Aorta (tissue), 5 donors: ENCODE measurements at regions not wholly inside any gene's neighbourhood (a gene's known extent, or its start where the extent isn't known, plus 50 kb on each side); places are given as distances from the start of the nearest gene placed in this dataset.

Experiments used
- ATAC-seq: fragments of 200-7000 bp; cut with Tn5 transposase; one replicate; pipeline ENCODE4 v1.9.1; 2022; ENCODE audit warnings: moderate library complexity; ENCODE audit not compliant: low FRiP score
- DNase-seq, 2 donors: peaks; one replicate each; pipeline ENCODE4 v3.0.0-alpha.2; 2020
- H3K27ac ChIP-seq, 2 donors: one replicate each; pipeline ENCODE4 v1.5.1; 2013; ENCODE audit warnings: low read length in 2 of 2, mild to moderate bottlenecking in 2 of 2, moderate library complexity in 2 of 2, control low read depth in 1 of 2, inconsistent platforms in 1 of 2, low read depth in 1 of 2
- H3K27me3 ChIP-seq, 2 donors: one replicate each; pipeline ENCODE4 v1.6.1; 2013; ENCODE audit warnings: control low read depth in 1 of 2, low read length in 1 of 2, mild to moderate bottlenecking in 1 of 2, moderate library complexity in 1 of 2; ENCODE audit not compliant: insufficient read depth in 2 of 2, control insufficient read depth in 1 of 2
- H3K36me3 ChIP-seq, 2 donors: one replicate each; pipeline ENCODE4 v1.6.1; 2013; ENCODE audit warnings: control low read depth in 1 of 2, low read length in 1 of 2, mild to moderate bottlenecking in 1 of 2; ENCODE audit not compliant: insufficient read depth in 2 of 2, control insufficient read depth in 1 of 2
- H3K4me1 ChIP-seq, 2 donors: one replicate each; pipeline ENCODE4 v1.6.1; 2013; ENCODE audit warnings: low read length in 2 of 2, control low read depth in 1 of 2, mild to moderate bottlenecking in 1 of 2, moderate library complexity in 1 of 2; ENCODE audit not compliant: insufficient read depth in 2 of 2, control insufficient read depth in 1 of 2
- H3K4me3 ChIP-seq, 2 donors: one replicate each; pipeline ENCODE4 v1.5.1; 2013; ENCODE audit warnings: low read length in 2 of 2, control low read depth in 1 of 2, mild to moderate bottlenecking in 1 of 2
- H3K9me3 ChIP-seq: one replicate; pipeline ENCODE4 v1.6.1; 2013; ENCODE audit warnings: mild to moderate bottlenecking, low read length; ENCODE audit not compliant: control insufficient read depth
- WGBS, 2 donors: extraction: QIAGEN DNeasy Blood & Tissue Kit; methylation state at CpG; one replicate each; pipeline ENCODE4 v1.1.7; 2013; 5-methylcytosine and 5-hydroxymethylcytosine counted together
- intact Hi-C, 2 donors: fragments of 100-400 bp; cut with DNase I; formaldehyde crosslinking; loops; one replicate each; pipeline versions ENCODE4 v1.14.2 to v1.15.0; 2022
- donor health status: healthy with polysubstance abuse.
- donor health status: Bipolar disorder and iron deficiency.
- donor health status: DM: no; HTN: no; CAD: no.
- donor health status: DM: no; HTN: no; CAD: no.
- donor health status: DM: yes; HTN: yes; CAD: no.

- ATAC-seq, result no peak
- intact Hi-C loops, result no loop called here
- H3K4me1 ChIP-seq, result no peaks in the 10 kb centered on the region
- WGBS, 2 donors, result 62 to 66% methylated on average over 4 of the region's 4 CpGs
- H3K36me3 ChIP-seq, result no peaks in the 10 kb centered on the region
- no peaks in the 10 kb centered on the region for H3K27me3 ChIP-seq
- no peak overlapping the region for H3K27ac ChIP-seq
- no peak for DNase-seq
- H3K4me3 ChIP-seq, result no peak overlapping the region
- H3K9me3 ChIP-seq, result no peaks in the 10 kb centered on the region
These were observed 176.0 kb downstream of the ESRRB start for GRCh38 chr14:76551906-76552305.

- ATAC-seq, result no peak
- Histone ChIP-seq H3K4me1 (no peaks in the 10 kb centered on the region), H3K36me3 (no peaks in the 10 kb centered on the region), H3K27ac (no peak overlapping the region), H3K9me3 (peaks cover 3% of the 10 kb centered on the region), H3K27me3 (peaks cover 0 to 3% of the 10 kb centered on the region in 2 donors), H3K4me3 (no peak overlapping the region)
- WGBS, 2 donors, result 83 to 86% methylated on average over 18 of the region's 18 CpGs
- no peak for DNase-seq
- intact Hi-C loops, result no loop called here
These were observed 188.8 kb downstream of the ESRRB start for GRCh38 chr14:76564471-76565422.

GRCh38 chr14:76566439-76566838 lies 190.5 kb downstream of the ESRRB start:
- DNase-seq, result no peak
- H3K4me1 ChIP-seq, result no peaks in the 10 kb centered on the region
- H3K27me3 ChIP-seq, result no peaks in the 10 kb centered on the region
- intact Hi-C loops, result no loop called here
- H3K4me3 ChIP-seq, result no peak overlapping the region
- WGBS, 2 donors, result 70 to 77% methylated on average over 4 of the region's 4 CpGs
- H3K27ac ChIP-seq, result no peak overlapping the region
- no peak for ATAC-seq
- H3K9me3 ChIP-seq, result peaks cover 3% of the 10 kb centered on the region
- no peaks in the 10 kb centered on the region for H3K36me3 ChIP-seq

GRCh38 chr14:76574416-76575095 lies 186.7 kb upstream of the VASH1 start:
- H3K4me1 ChIP-seq, result no peaks in the 10 kb centered on the region

GRCh38 chr14:76575108-76575507 lies 186.2 kb upstream of the VASH1 start:
- DNase-seq (no peak), ATAC-seq (no peak)
- H3K9me3 ChIP-seq, result no peaks in the 10 kb centered on the region
- WGBS, 2 donors, result 46 to 50% methylated on average over 9 of the region's 9 CpGs
- no peaks in the 10 kb centered on the region for H3K4me1 ChIP-seq
- intact Hi-C loops, result no loop called here
- no peak overlapping the region for H3K27ac ChIP-seq
- H3K4me3 ChIP-seq, result no peak overlapping the region
- no peaks in the 10 kb centered on the region for H3K36me3 ChIP-seq
- no peaks in the 10 kb centered on the region for H3K27me3 ChIP-seq

More at GRCh38 chr14:76574416-76575095, 186.7 kb upstream of the VASH1 start:
- no peaks in the 10 kb centered on the region for H3K36me3 ChIP-seq
- ATAC-seq (no peak), DNase-seq (no peak)
- no peaks in the 10 kb centered on the region for H3K9me3 ChIP-seq
- WGBS, 2 donors, result 8 to 15% methylated on average over 22 of the region's 22 CpGs
- H3K4me3 ChIP-seq, result no peak overlapping the region
- no peaks in the 10 kb centered on the region for H3K27me3 ChIP-seq
- H3K27ac ChIP-seq, result no peak overlapping the region
- intact Hi-C loops, result no loop called here

GRCh38 chr14:76576047-76576741 lies 185.1 kb upstream of the VASH1 start:
- intact Hi-C loops, result no loop called here
- WGBS, 2 donors, result 50% methylated on average over 8 of the region's 8 CpGs

GRCh38 chr14:76577090-76577489 lies 184.2 kb upstream of the VASH1 start:
- H3K9me3 ChIP-seq, result no peaks in the 10 kb centered on the region
- ATAC-seq, result no peak

More at GRCh38 chr14:76576047-76576741, 185.1 kb upstream of the VASH1 start:
- no peak overlapping the region for H3K27ac ChIP-seq
- H3K36me3 ChIP-seq, result no peaks in the 10 kb centered on the region
- ATAC-seq, result no peak
- H3K27me3 ChIP-seq, result no peaks in the 10 kb centered on the region
- H3K4me3 ChIP-seq, result no peak overlapping the region
- no peaks in the 10 kb centered on the region for H3K4me1 ChIP-seq
- no peaks in the 10 kb centered on the region for H3K9me3 ChIP-seq
- no peak for DNase-seq

GRCh38 chr14:76577837-76578236 lies 183.4 kb upstream of the VASH1 start:
- Histone ChIP-seq H3K9me3 (no peaks in the 10 kb centered on the region), H3K4me3 (no peak overlapping the region), H3K27ac (no peak overlapping the region), H3K36me3 (no peaks in the 10 kb centered on the region), H3K27me3 (no peaks in the 10 kb centered on the region), H3K4me1 (no peaks in the 10 kb centered on the region)
- intact Hi-C loops, result no loop called here
- WGBS, 2 donors, result 92 to 94% methylated on average over 3 of the region's 3 CpGs
- no peak for ATAC-seq
- DNase-seq, result no peak

More at GRCh38 chr14:76577090-76577489, 184.2 kb upstream of the VASH1 start:
- H3K27ac ChIP-seq, result no peak overlapping the region
- H3K4me1 ChIP-seq, result no peaks in the 10 kb centered on the region
- no peak overlapping the region for H3K4me3 ChIP-seq
- H3K27me3 ChIP-seq, result no peaks in the 10 kb centered on the region
- no peak for DNase-seq
- 98% methylated on average over 2 of the region's 2 CpGs for WGBS, 2 donors
- H3K36me3 ChIP-seq, result no peaks in the 10 kb centered on the region
- intact Hi-C loops, result no loop called here
